Ovary (tissue), 7 donors: ENCODE measurements at regions not wholly inside any gene's neighbourhood (a gene's known extent, or its start where the extent isn't known, plus 50 kb on each side); places are given as distances from the start of the nearest gene placed in this dataset.

ENCODE experiments used
- DNase-seq, 5 donors: peaks; one replicate each; pipeline ENCODE4 v3.0.0-alpha.2; 2019 to 2020
- H3K27ac ChIP-seq, 2 donors: fragments of 200-600 bp; one replicate each; pipeline versions ENCODE4 v1.5.1 to v1.8.0; 2019 to 2022
- H3K27me3 ChIP-seq: fragments of 200-600 bp; one replicate; pipeline ENCODE4 v1.8.0; 2022
- H3K36me3 ChIP-seq: fragments of 200-600 bp; sonication (generic); one replicate; pipeline ENCODE4 v1.5.1; 2019
- H3K4me1 ChIP-seq: one replicate; pipeline ENCODE4 v1.8.1; 2013; ENCODE audit warnings: mild to moderate bottlenecking, moderate library complexity; ENCODE audit not compliant: insufficient read depth
- H3K4me3 ChIP-seq: fragments of 200-600 bp; sonication (generic); one replicate; pipeline ENCODE4 v1.5.1; 2017
- H3K9me3 ChIP-seq, 2 donors: fragments of 200-600 bp in 1 of 2; sonication (generic) in 1 of 2; one replicate each; pipeline versions ENCODE4 v1.5.1 to v1.8.1; 2013 to 2019; ENCODE audit warnings: mild to moderate bottlenecking in 1 of 2, moderate library complexity in 1 of 2
- EP300 ChIP-seq: sonication (generic); formaldehyde crosslinking; IDR thresholded peaks from one replicate; pipeline ENCODE4 v1.6.1; 2017; ENCODE audit warnings: antibody characterized with exemption
- POLR2A ChIP-seq: fragments of 450-650 bp; IDR thresholded peaks from one replicate; pipeline ENCODE4 v1.6.1; 2017; ENCODE audit warnings: antibody characterized with exemption, mild to moderate bottlenecking, moderate library complexity
- WGBS, 3 donors: extraction: QIAGEN DNeasy Blood & Tissue Kit in 1 of 3; methylation state at CpG; one replicate each; pipeline versions ENCODE4 v1.1.5 to v1.1.7; 2013 to 2017; 5-methylcytosine and 5-hydroxymethylcytosine counted together
- intact Hi-C, 4 donors: fragments of 100-400 bp; cut with DNase I; formaldehyde crosslinking; loops; one replicate each; pipeline versions ENCODE4 v1.11.0 to v1.15.1; 2022 to 2023
- TF ChIP-seq, protein P1 (sequence below), 3 donors: fragments of 450-650 bp in 2 of 3; fragments of 200-600 bp in 1 of 3; IDR thresholded peaks; one replicate each; pipeline versions ENCODE4 v1.5.1 to v1.8.0; 2016 to 2022; ENCODE audit warnings: antibody characterized with exemption in 3 of 3, mild to moderate bottlenecking in 1 of 3
- donor health status: DM: no; HTN: no; CAD: no; lungs with moderate emphysema.
- donor health status: DM: no; HTN: no; CAD: no.
- donor health status: Bipolar disorder and iron deficiency.
- donor health status: DM: no; HTN: no; CAD: no.
- donor health status: DM: yes; HTN: yes; CAD: no.

DNA sequence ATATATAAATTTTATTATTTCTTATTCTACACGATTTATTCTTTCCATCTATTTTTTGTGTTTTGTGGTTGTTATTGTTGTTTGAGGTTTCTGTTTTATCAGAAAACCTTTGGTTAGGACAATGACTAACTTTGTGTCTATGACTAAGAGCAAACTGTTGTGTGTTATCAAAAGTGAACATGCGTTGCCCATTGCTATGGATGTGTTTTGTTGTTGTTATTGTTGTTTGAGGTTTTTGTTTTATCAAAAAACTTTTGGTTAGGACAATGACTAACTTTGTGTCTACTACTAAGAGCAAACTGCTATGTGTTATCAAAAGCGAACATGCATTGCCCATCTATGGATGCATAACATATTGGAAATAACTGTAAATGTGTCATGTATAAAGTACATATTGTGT, 692.3 kb downstream of the SLITRK1 start:
- H3K4me3 ChIP-seq = no peak overlapping the region
- no peak overlapping the region for H3K27ac ChIP-seq
- H3K27me3 ChIP-seq = no peaks in the 10 kb centered on the region
- DNase-seq = no peak
- no peaks in the 10 kb centered on the region for H3K36me3 ChIP-seq
- WGBS, 3 donors = 77 to 82% (median 82%) methylated on average over 3 of the region's 3 CpGs
- intact Hi-C loops = no loop called here
- no peaks in the 10 kb centered on the region for H3K9me3 ChIP-seq
- TF ChIP-seq, protein P1, sequence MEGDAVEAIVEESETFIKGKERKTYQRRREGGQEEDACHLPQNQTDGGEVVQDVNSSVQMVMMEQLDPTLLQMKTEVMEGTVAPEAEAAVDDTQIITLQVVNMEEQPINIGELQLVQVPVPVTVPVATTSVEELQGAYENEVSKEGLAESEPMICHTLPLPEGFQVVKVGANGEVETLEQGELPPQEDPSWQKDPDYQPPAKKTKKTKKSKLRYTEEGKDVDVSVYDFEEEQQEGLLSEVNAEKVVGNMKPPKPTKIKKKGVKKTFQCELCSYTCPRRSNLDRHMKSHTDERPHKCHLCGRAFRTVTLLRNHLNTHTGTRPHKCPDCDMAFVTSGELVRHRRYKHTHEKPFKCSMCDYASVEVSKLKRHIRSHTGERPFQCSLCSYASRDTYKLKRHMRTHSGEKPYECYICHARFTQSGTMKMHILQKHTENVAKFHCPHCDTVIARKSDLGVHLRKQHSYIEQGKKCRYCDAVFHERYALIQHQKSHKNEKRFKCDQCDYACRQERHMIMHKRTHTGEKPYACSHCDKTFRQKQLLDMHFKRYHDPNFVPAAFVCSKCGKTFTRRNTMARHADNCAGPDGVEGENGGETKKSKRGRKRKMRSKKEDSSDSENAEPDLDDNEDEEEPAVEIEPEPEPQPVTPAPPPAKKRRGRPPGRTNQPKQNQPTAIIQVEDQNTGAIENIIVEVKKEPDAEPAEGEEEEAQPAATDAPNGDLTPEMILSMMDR (IDR thresholded peaks at IDR 0.05) = no peak
- TF ChIP-seq EP300 (no peak), POLR2A (no peak)
- no peaks in the 10 kb centered on the region for H3K4me1 ChIP-seq

DNA sequence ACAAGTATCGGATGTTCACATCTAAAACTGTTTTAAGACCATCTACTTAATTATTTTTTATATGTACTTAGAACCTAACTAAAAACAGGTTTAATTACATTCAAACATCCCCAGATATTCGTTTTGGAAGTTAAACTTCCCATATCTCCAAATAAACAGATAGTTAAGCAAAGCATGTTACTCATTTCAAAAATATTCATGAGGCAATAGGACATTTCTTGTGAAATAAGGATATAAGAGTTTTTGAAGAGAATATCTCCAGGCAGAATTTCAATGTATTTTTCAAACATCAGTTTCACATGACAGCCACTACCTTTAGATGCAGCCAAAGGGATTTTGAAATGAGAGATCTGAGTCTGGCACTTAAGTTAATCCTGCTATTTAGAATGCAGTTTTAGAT, 697.5 kb downstream of the SLITRK1 start:
- 50 to 56% (median 50%) methylated on average over 2 of the region's 2 CpGs for WGBS, 3 donors
- Histone ChIP-seq H3K36me3 (no peaks in the 10 kb centered on the region), H3K4me3 (no peak overlapping the region), H3K27me3 (no peaks in the 10 kb centered on the region), H3K4me1 (no peaks in the 10 kb centered on the region), H3K27ac (no peak overlapping the region), H3K9me3 (no peaks in the 10 kb centered on the region)
- no peak for DNase-seq
- TF ChIP-seq EP300 (no peak), POLR2A (no peak)
- TF ChIP-seq, protein P1 (IDR thresholded peaks at IDR 0.05) = no peak
- intact Hi-C loops = no loop called here

GRCh38 chr13:83184150-83184475, 698.2 kb downstream of the SLITRK1 start:
- H3K27me3 ChIP-seq = no peaks in the 10 kb centered on the region
- H3K4me3 ChIP-seq = no peak overlapping the region
- no peaks in the 10 kb centered on the region for H3K9me3 ChIP-seq
- 93 to 95% (median 94%) methylated on average over 11 of the region's 11 CpGs for WGBS, 3 donors
- H3K4me1 ChIP-seq = no peaks in the 10 kb centered on the region
- no peak overlapping the region for H3K27ac ChIP-seq
- no peak for TF ChIP-seq POLR2A
- no peak for TF ChIP-seq EP300
- TF ChIP-seq, protein P1 (IDR thresholded peaks at IDR 0.05) = no peak
- DNase-seq = no peak
- intact Hi-C loops = no loop called here
- H3K36me3 ChIP-seq = no peaks in the 10 kb centered on the region

DNA sequence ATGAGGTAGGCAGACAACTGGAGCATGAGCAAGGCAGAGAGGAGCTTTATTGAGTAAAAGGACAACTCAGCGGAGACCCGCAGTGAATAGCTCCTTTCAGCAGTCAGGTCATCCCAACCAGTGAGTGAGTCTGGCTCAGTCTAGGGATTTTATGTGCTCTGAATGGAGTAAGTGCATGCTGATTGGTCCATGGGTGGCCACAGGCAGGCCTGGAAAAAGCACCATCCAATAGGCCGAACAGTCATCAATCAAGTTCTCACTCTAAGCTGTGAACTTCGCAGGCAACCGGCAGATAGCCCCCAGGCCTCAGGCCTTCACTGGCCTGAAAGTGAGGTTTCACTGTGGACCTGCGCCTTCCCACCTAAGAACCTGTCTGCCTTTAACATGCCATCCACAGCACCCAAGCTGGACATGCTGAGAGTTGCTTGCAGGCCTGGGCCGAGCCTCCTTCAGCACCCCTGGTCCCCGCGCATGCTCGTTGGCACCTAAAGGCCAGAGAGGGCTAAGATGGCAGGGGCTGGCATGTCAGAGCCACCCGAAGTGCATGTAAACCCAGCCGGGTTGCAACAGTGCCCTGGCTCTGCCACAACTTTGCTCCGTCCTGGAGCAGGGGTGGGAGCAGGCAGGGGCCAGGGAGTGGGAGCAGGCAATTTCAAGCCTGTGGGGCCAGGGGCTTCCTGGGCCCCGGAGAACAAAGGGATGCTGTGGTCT, 698.7 kb downstream of the SLITRK1 start:
- Histone ChIP-seq H3K27ac (no peak overlapping the region), H3K27me3 (no peaks in the 10 kb centered on the region), H3K4me3 (no peak overlapping the region), H3K36me3 (no peaks in the 10 kb centered on the region), H3K9me3 (no peaks in the 10 kb centered on the region), H3K4me1 (no peaks in the 10 kb centered on the region)
- TF ChIP-seq EP300 (no peak), POLR2A (no peak)
- TF ChIP-seq, protein P1 (IDR thresholded peaks at IDR 0.05) = no peak
- DNase-seq = no peak
- intact Hi-C loops = no loop called here
- 82 to 94% (median 89%) methylated on average over 11 to 14 of the region's 14 CpGs for WGBS, 3 donors
